D341Med (cell line): ENCODE measurements at regions not wholly inside any gene's neighbourhood (a gene's known extent, or its start where the extent isn't known, plus 50 kb on each side); places are given as distances from the start of the nearest gene placed in this dataset.

Experiments used
- DNase-seq: peaks from one replicate; pipeline ENCODE4 v3.0.0; 2012; ENCODE audit warnings: low spot score

GRCh38 chr5:58150926-58151325, 309.0 kb downstream of the PLK2 start:
- no peak for DNase-seq

GRCh38 chr5:58149746-58150145, 310.1 kb downstream of the PLK2 start:
- no peak for DNase-seq

GRCh38 chr5:58149345-58149744, 310.5 kb downstream of the PLK2 start:
- DNase-seq = no peak

GRCh38 chr5:58148254-58148775, 311.6 kb downstream of the PLK2 start:
- no peak for DNase-seq

GRCh38 chr5:58145397-58145934, 314.4 kb downstream of the PLK2 start:
- no peak for DNase-seq

GRCh38 chr5:58143727-58144126, 316.2 kb downstream of the PLK2 start:
- no peak for DNase-seq

GRCh38 chr5:58143181-58143580, 316.7 kb downstream of the PLK2 start:
- DNase-seq = no peak

GRCh38 chr5:58138791-58139190, 321.1 kb downstream of the PLK2 start:
- DNase-seq = no peak

GRCh38 chr5:58136406-58136805, 323.5 kb downstream of the PLK2 start:
- DNase-seq = no peak

- no peak for DNase-seq
These were observed 324.1 kb downstream of the PLK2 start for GRCh38 chr5:58135571-58136335.

GRCh38 chr5:58133631-58134296, 326.1 kb downstream of the PLK2 start:
- no peak for DNase-seq

GRCh38 chr5:58133216-58133615, 326.7 kb downstream of the PLK2 start:
- no peak for DNase-seq

- no peak for DNase-seq
These were observed 332.3 kb downstream of the PLK2 start for GRCh38 chr5:58127255-58128220.

- DNase-seq = no peak
These were observed 336.4 kb downstream of the PLK2 start for GRCh38 chr5:58123501-58123900.

GRCh38 chr5:58122848-58123392, 337.0 kb downstream of the PLK2 start:
- DNase-seq = no peak

GRCh38 chr5:58122157-58122556, 337.7 kb downstream of the PLK2 start:
- no peak for DNase-seq

- DNase-seq = peak; percentile 17
These were observed 338.5 kb downstream of the PLK2 start for GRCh38 chr5:58121391-58121790.

GRCh38 chr5:58117542-58117941, 342.3 kb downstream of the PLK2 start:
- no peak for DNase-seq

- DNase-seq = no peak
These were observed 343.5 kb downstream of the PLK2 start for GRCh38 chr5:58116346-58116745.

- no peak for DNase-seq
These were observed 344.1 kb downstream of the PLK2 start for GRCh38 chr5:58115811-58116210.

- DNase-seq = no peak
These were observed 345.6 kb downstream of the PLK2 start for GRCh38 chr5:58114324-58114723.

GRCh38 chr5:58113172-58113571, 346.7 kb downstream of the PLK2 start:
- no peak for DNase-seq
